ENCODE measurements at regions not wholly inside any gene's neighbourhood (a gene's known extent, or its start where the extent isn't known, plus 50 kb on each side); places are given as distances from the start of the nearest gene placed in this dataset.
A peak's percentile ranks its signal among the peaks of the same experiment; 100 is the strongest.

GRCh38 chr15:98421419-98422129 is 226.8 kb upstream of the IGF1R start:
- peak; percentile 61 to 81 (median 69) for DNase-seq

GRCh38 chr15:98422130-98422478 is 226.2 kb upstream of the IGF1R start:
- DNase-seq, result no peak

GRCh38 chr15:98425173-98425572 is 223.2 kb upstream of the IGF1R start:
- no peak for DNase-seq

GRCh38 chr15:98427321-98427720 is 221.0 kb upstream of the IGF1R start:
- no peak for DNase-seq

- peak; percentile 47 to 83 (median 68) for DNase-seq
Measured at GRCh38 chr15:98428253-98428989, 219.9 kb upstream of the IGF1R start.

- DNase-seq, result no peak
Measured at GRCh38 chr15:98431171-98431570, 217.2 kb upstream of the IGF1R start.

GRCh38 chr15:98433346-98433745 is 215.0 kb upstream of the IGF1R start:
- no peak for DNase-seq

GRCh38 chr15:98433856-98434255 is 214.5 kb upstream of the IGF1R start:
- DNase-seq, result no peak

- no peak for DNase-seq
Measured at GRCh38 chr15:98437752-98438151, 210.6 kb upstream of the IGF1R start.

GRCh38 chr15:98438326-98438725 is 210.0 kb upstream of the IGF1R start:
- no peak for DNase-seq

GRCh38 chr15:98438907-98439306 is 209.4 kb upstream of the IGF1R start:
- no peak for DNase-seq

- no peak for DNase-seq
Measured at GRCh38 chr15:98439523-98439942, 208.8 kb upstream of the IGF1R start.

- peak in 1 of 3 donors; percentile 1 for DNase-seq
Measured at GRCh38 chr15:98440917-98441316, 207.4 kb upstream of the IGF1R start.

- no peak for DNase-seq
Measured at GRCh38 chr15:98441599-98441998, 206.7 kb upstream of the IGF1R start.

GRCh38 chr15:98442379-98442833 is 205.9 kb upstream of the IGF1R start:
- DNase-seq, result peak; percentile 52 to 60 (median 55)

GRCh38 chr15:98442901-98443300 is 205.4 kb upstream of the IGF1R start:
- no peak for DNase-seq

GRCh38 chr15:98443526-98443925 is 204.8 kb upstream of the IGF1R start:
- no peak for DNase-seq

- no peak for DNase-seq
Measured at GRCh38 chr15:98444138-98444537, 204.2 kb upstream of the IGF1R start.

- DNase-seq, result no peak
Measured at GRCh38 chr15:98445315-98445714, 203.0 kb upstream of the IGF1R start.

- DNase-seq, result no peak
Measured at GRCh38 chr15:98446083-98446482, 202.3 kb upstream of the IGF1R start.

- DNase-seq, result no peak
Measured at GRCh38 chr15:98447069-98447468, 201.3 kb upstream of the IGF1R start.

GRCh38 chr15:98451236-98451635 is 197.1 kb upstream of the IGF1R start:
- no peak for DNase-seq

GRCh38 chr15:98452238-98452637 is 196.1 kb upstream of the IGF1R start:
- no peak for DNase-seq

GRCh38 chr15:98455904-98456303 is 192.4 kb upstream of the IGF1R start:
- DNase-seq, result no peak
